AG09309 (cell line): ENCODE measurements at regions not wholly inside any gene's neighbourhood (a gene's known extent, or its start where the extent isn't known, plus 50 kb on each side); places are given as distances from the start of the nearest gene placed in this dataset.

Experiments used
- DNase-seq: peaks from one replicate; pipeline ENCODE4 v3.0.0-alpha.2; 2010; ENCODE audit warnings: low read depth
- H3K4me3 ChIP-seq: 2 replicates; pipeline ENCODE4 v1.5.1; 2011; ENCODE audit warnings: mild to moderate bottlenecking, low read depth, low read length, moderate library complexity; ENCODE audit not compliant: control insufficient read depth
- CTCF ChIP-seq: IDR thresholded peaks from 2 replicates; pipeline ENCODE4 v1.5.1; 2011; ENCODE audit warnings: mild to moderate bottlenecking, low read depth, low read length, inconsistent platforms; ENCODE audit not compliant: insufficient read depth, control insufficient read depth; ENCODE audit errors: missing control alignments

DNA sequence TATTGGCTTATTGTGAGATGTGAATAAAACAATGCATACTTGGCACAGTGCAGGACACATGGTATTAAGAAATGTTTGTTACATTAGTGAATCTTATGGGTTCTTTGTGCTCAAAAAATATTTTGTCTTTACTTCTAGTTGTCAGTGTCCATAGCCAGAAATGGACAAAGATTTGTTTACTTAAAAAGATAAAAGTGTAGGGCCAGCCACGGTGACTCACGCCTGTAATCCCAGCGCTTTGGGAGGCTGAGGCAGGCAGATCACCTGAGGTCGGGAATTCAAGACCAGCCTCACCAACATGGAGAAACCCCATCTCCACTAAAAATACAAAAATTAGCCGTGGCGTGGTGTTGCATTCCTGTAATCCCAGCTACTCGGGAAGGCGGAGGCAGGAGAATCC lies 654.6 kb upstream of the NEGR1 start:
- no peak for TF ChIP-seq CTCF

GRCh38 chr1:72936151-72936740 lies 653.9 kb upstream of the NEGR1 start:
- TF ChIP-seq CTCF: no peak
- no peak overlapping the region for H3K4me3 ChIP-seq
- no peak for DNase-seq

More for the DNA sequence above, 654.6 kb upstream of the NEGR1 start:
- H3K4me3 ChIP-seq: no peak overlapping the region
- no peak for DNase-seq

DNA sequence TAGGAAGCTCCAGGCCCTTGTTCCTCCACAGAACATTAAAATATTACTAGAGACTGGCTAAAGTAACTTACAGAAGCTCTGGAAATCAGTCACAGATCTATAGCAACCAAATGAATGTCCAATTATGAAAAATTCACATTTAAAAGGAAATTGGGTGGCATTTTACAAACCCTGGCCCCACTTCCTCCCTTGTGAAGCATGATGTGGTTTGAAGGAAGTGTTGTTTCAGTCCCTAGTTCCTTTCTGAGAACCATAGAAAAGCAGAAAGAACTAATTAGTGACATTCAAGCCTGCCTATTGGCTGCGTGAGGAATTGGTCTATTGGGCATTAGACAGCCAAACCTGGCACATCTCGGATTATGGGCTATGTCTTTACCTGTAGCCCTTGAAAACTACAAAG lies 649.7 kb upstream of the NEGR1 start:
- no peak for DNase-seq
- no peak overlapping the region for H3K4me3 ChIP-seq
- TF ChIP-seq CTCF: no peak

DNA sequence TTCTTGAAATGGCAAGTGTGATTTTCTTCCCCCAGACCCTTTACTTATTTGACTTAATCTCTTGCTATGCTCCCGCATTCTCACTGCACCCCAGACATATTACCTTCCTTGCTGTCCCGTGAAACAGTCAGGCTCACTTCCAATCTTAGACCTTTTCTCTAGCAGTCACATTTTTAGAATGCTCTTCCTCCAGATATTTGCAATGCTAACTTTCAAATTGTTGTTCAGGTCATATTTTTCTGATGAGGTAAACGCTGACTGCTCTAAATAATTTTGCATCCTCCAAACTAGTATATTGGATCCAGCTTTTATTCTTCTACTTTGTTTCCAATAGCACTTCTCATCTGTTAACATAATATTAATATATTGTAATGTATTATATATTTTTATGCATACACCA lies 648.2 kb upstream of the NEGR1 start:
- no peak for DNase-seq
- no peak for TF ChIP-seq CTCF
- no peak overlapping the region for H3K4me3 ChIP-seq

DNA sequence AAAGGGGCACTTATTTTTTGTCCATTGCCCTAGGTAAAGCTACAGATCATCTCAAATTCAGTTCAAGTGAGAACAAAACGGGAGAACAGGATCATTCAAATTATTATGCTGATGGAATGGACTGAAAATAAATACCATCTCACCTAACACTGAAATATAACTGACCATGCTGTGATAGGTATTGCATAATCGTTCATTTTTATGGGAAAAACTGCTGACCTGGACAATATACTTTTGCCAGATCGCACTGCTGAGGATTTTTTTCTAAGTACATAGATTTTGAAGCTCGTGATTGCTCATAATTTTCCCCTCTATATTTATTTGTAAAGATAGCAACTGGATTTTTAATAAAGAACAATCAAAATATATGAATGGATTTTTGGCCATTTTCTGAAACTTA lies 636.6 kb upstream of the NEGR1 start:
- TF ChIP-seq CTCF: no peak
- DNase-seq: no peak

DNA sequence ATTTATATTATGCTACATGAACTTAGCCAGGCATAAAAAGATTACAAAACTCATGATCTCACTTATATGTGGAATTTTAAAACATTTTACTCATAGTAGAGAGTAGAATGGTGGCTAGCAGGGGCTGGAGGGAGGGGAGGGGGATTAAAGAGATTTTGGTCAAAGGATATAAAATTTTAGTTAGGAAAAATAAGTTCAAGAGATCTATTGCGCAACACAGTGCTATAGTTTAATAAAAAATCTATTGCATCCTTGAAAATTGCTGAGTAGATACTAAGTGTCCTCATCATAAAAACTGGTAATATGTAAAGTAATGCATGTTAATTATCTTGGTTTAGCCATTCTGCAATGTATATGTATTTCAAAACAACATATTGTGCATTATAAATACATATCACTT lies 635.6 kb upstream of the NEGR1 start:
- no peak for TF ChIP-seq CTCF
- no peak overlapping the region for H3K4me3 ChIP-seq
- DNase-seq: no peak

More for the DNA sequence above, 636.6 kb upstream of the NEGR1 start:
- H3K4me3 ChIP-seq: no peak overlapping the region

DNA sequence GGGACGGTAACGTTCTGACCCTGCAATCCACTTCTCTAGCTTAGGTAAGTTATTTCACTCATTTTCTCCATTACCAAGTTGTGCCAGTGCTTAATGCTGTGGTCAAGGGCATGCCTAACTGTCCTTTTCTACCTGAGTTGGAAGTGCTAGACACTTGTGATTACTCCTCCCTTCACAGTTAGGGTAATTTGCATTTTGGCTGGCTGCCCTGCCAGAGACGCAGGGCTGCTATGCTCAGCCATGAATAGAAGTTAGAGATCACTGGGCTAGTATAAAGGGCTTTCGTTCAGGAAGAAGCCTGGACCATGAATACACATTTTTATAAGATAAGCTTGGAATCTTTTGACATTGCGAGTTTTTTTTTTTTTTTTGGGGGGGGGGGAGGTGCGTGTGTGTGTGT lies 633.2 kb upstream of the NEGR1 start:
- H3K4me3 ChIP-seq: no peak overlapping the region
- no peak for DNase-seq
- no peak for TF ChIP-seq CTCF
